GM23338 (cell line): ENCODE measurements at regions not wholly inside any gene's neighbourhood (a gene's known extent, or its start where the extent isn't known, plus 50 kb on each side); places are given as distances from the start of the nearest gene placed in this dataset.

Experiments
- ATAC-seq: fragments of 200-7000 bp; cut with Tn5 transposase; 3 replicates; pipeline ENCODE4 v1.9.1; 2020
- DNase-seq: peaks from one replicate; pipeline ENCODE4 v3.0.0-alpha.2; 2015; ENCODE audit warnings: low spot score
- H2AFZ ChIP-seq: fragments of 200-600 bp; sonication (generic); 2 replicates; pipeline ENCODE4 v1.8.0; 2016; ENCODE audit warnings: antibody characterized with exemption, mild to moderate bottlenecking, moderate library complexity
- H3F3A ChIP-seq: fragments of 200-600 bp; sonication (generic); replicated peaks from 2 replicates; pipeline ENCODE4 v1.8.0; 2017; ENCODE audit warnings: antibody characterized with exemption, mixed run types, low read depth
- H3K27ac ChIP-seq: fragments of 200-600 bp; sonication (generic); 2 replicates; pipeline ENCODE4 v1.6.1; 2016; ENCODE audit warnings: low read depth
- H3K27me3 ChIP-seq: fragments of 200-600 bp; sonication (generic); 2 replicates; pipeline ENCODE4 v1.8.0; 2016; ENCODE audit warnings: mild to moderate bottlenecking, mixed run types, moderate library complexity; ENCODE audit not compliant: insufficient read depth
- H3K36me3 ChIP-seq: fragments of 200-600 bp; sonication (generic); 2 replicates; pipeline ENCODE4 v1.8.0; 2016; ENCODE audit warnings: mild to moderate bottlenecking; ENCODE audit not compliant: insufficient read depth
- H3K4me1 ChIP-seq: fragments of 200-600 bp; sonication (generic); 2 replicates; pipeline ENCODE4 v1.8.0; 2016; ENCODE audit warnings: mild to moderate bottlenecking, moderate library complexity; ENCODE audit not compliant: insufficient read depth
- H3K4me2 ChIP-seq: fragments of 200-600 bp; sonication (generic); 2 replicates; pipeline ENCODE4 v1.7.1; 2017; ENCODE audit warnings: mixed run types
- H3K4me3 ChIP-seq: fragments of 200-600 bp; sonication (generic); 2 replicates; pipeline ENCODE4 v1.6.1; 2016; ENCODE audit warnings: mixed run types
- H3K79me2 ChIP-seq: fragments of 200-600 bp; sonication (generic); replicated peaks from 2 replicates; pipeline ENCODE4 v1.8.0; 2017; ENCODE audit warnings: mild to moderate bottlenecking; ENCODE audit not compliant: insufficient read depth
- H3K9me2 ChIP-seq: fragments of 200-600 bp; sonication (generic); 2 replicates; pipeline ENCODE4 v1.8.0; 2017; ENCODE audit not compliant: insufficient read depth
- H4K20me1 ChIP-seq: fragments of 200-600 bp; sonication (generic); replicated peaks from 2 replicates; pipeline ENCODE4 v1.8.0; 2017; ENCODE audit warnings: mild to moderate bottlenecking; ENCODE audit not compliant: insufficient read depth
- H3K27ac Mint-ChIP-seq: 2 replicates; pipeline ENCODE4 v1.8.0; 2020; ENCODE audit warnings: inconsistent platforms, mild to moderate bottlenecking, moderate library complexity, mixed read lengths
- H3K27me3 Mint-ChIP-seq: 3 replicates; pipeline ENCODE4 v1.8.0; 2022; ENCODE audit warnings: low read depth, mild to moderate bottlenecking, moderate library complexity, mixed read lengths, inconsistent platforms; ENCODE audit not compliant: insufficient read depth, poor library complexity
- H3K36me3 Mint-ChIP-seq: 3 replicates; pipeline ENCODE4 v1.8.0; 2021; ENCODE audit warnings: low read depth, mild to moderate bottlenecking, inconsistent platforms, moderate library complexity, mixed read lengths
- H3K4me1 Mint-ChIP-seq: 3 replicates; pipeline ENCODE4 v1.8.0; 2020; ENCODE audit warnings: mild to moderate bottlenecking, inconsistent platforms, mixed read lengths
- H3K4me3 Mint-ChIP-seq: 3 replicates; pipeline ENCODE4 v1.8.0; 2021; ENCODE audit warnings: moderate library complexity, mild to moderate bottlenecking, inconsistent platforms, mixed read lengths
- H3K9me3 Mint-ChIP-seq: 3 replicates; pipeline ENCODE4 v1.8.0; 2020; ENCODE audit warnings: moderate library complexity, mild to moderate bottlenecking, inconsistent platforms, mixed read lengths
- CREB1 ChIP-seq: fragments of 250-450 bp; sonication (Bioruptor Pico); IDR thresholded peaks from 2 replicates; pipeline ENCODE4 v1.5.0; 2020; ENCODE audit warnings: low read depth, mild to moderate bottlenecking, moderate library complexity
- EZH2 ChIP-seq: fragments of 200-600 bp; sonication (generic); IDR thresholded peaks from one replicate; pipeline ENCODE4 v1.8.0; 2017; ENCODE audit warnings: antibody characterized with exemption, mild to moderate bottlenecking, low read depth; ENCODE audit not compliant: unreplicated experiment
- EZH2phosphoT487 ChIP-seq: fragments of 200-600 bp; sonication (generic); IDR thresholded peaks from one replicate; pipeline ENCODE4 v1.8.1; 2018; ENCODE audit warnings: antibody characterized with exemption; ENCODE audit not compliant: unreplicated experiment
- JUNB ChIP-seq: IDR thresholded peaks from one replicate; pipeline ENCODE4 v1.6.1; 2016; ENCODE audit warnings: antibody characterized with exemption; ENCODE audit not compliant: unreplicated experiment
- NANOG ChIP-seq: IDR thresholded peaks from 2 replicates; pipeline ENCODE4 v1.6.1; 2016; ENCODE audit warnings: antibody characterized with exemption, borderline replicate concordance
- POLR2AphosphoS5 ChIP-seq: IDR thresholded peaks from 2 replicates; pipeline ENCODE4 v1.6.1; 2016; ENCODE audit warnings: antibody characterized with exemption, low read depth
- STAT1 ChIP-seq: IDR thresholded peaks from one replicate; pipeline ENCODE4 v1.6.1; 2016; ENCODE audit warnings: antibody characterized with exemption; ENCODE audit not compliant: unreplicated experiment
- ZNF114 ChIP-seq: fragments of 250-450 bp; sonication (Bioruptor Pico); IDR thresholded peaks from 2 replicates; pipeline ENCODE4 v1.5.0; 2020; ENCODE audit warnings: mild to moderate bottlenecking, moderate library complexity
- ZNF331 ChIP-seq: fragments of 250-450 bp; sonication (Bioruptor Pico); IDR thresholded peaks from 2 replicates; pipeline ENCODE4 v1.5.0; 2020; ENCODE audit warnings: low read depth, mild to moderate bottlenecking, moderate library complexity
- TF ChIP-seq, protein P1 (sequence below): fragments of 250-450 bp; sonication (Bioruptor Pico); IDR thresholded peaks from 2 replicates; pipeline ENCODE4 v1.5.0; 2020; ENCODE audit warnings: mild to moderate bottlenecking, moderate library complexity
- TF ChIP-seq, protein P2 (sequence below), 2 experiments: fragments of 200-600 bp in 1 of 2; sonication (generic) in 1 of 2; conservative IDR thresholded peaks; 2 replicates each; pipeline versions ENCODE4 v1.5.1 to v1.6.1; 2016 to 2017; ENCODE audit warnings: antibody characterized with exemption in 2 of 2, low read depth in 2 of 2, mild to moderate bottlenecking in 2 of 2, moderate library complexity in 1 of 2
- TF ChIP-seq, protein P3 (sequence below): IDR thresholded peaks from 2 replicates; pipeline ENCODE4 v1.6.1; 2016; ENCODE audit warnings: antibody characterized with exemption
- TF ChIP-seq, protein P4 (sequence below): IDR thresholded peaks from one replicate; pipeline ENCODE4 v1.6.1; 2018; ENCODE audit warnings: antibody characterized with exemption; ENCODE audit not compliant: unreplicated experiment

DNA sequence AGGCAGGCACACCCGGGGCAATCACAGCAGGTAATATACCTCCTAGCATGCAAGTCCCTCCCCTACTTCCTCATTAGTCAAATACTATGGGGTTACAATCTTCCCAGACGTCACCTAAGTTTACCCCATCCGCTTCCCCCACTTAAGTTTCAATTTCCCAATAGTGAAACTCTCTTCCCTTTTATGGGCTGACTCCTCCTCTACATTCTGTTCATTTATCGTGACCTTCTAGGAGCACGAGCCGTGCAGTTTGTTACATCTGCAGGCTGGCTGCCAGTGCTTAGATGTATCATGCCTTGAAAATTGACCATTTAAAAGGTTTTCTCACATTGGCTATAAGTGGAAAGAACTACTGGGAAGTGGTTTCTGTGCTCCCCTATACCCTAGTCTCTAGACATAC is 1357.8 kb upstream of the CRIM1 start:
- Histone ChIP-seq H3K27ac (no peak overlapping the region), H4K20me1 (no peaks in the 10 kb centered on the region), H3K9me2 (no peaks in the 10 kb centered on the region), H3K4me3 (no peak overlapping the region), H3K27me3 (no peaks in the 10 kb centered on the region), H2AFZ (no peak overlapping the region), H3K36me3 (no peaks in the 10 kb centered on the region), H3K4me2 (no peak overlapping the region), H3K79me2 (no peaks in the 10 kb centered on the region), H3K4me1 (no peaks in the 10 kb centered on the region), H3F3A (no peaks in the 10 kb centered on the region)
- DNase-seq (no peak), ATAC-seq (no peak)
- H3K4me1 Mint-ChIP-seq = no peaks in the 10 kb centered on the region
- no peaks in the 10 kb centered on the region for H3K27me3 Mint-ChIP-seq
- H3K27ac Mint-ChIP-seq = no peak overlapping the region
- no peaks in the 10 kb centered on the region for H3K9me3 Mint-ChIP-seq
- H3K36me3 Mint-ChIP-seq = no peaks in the 10 kb centered on the region
- no peak overlapping the region for H3K4me3 Mint-ChIP-seq
- TF ChIP-seq, protein P1, sequence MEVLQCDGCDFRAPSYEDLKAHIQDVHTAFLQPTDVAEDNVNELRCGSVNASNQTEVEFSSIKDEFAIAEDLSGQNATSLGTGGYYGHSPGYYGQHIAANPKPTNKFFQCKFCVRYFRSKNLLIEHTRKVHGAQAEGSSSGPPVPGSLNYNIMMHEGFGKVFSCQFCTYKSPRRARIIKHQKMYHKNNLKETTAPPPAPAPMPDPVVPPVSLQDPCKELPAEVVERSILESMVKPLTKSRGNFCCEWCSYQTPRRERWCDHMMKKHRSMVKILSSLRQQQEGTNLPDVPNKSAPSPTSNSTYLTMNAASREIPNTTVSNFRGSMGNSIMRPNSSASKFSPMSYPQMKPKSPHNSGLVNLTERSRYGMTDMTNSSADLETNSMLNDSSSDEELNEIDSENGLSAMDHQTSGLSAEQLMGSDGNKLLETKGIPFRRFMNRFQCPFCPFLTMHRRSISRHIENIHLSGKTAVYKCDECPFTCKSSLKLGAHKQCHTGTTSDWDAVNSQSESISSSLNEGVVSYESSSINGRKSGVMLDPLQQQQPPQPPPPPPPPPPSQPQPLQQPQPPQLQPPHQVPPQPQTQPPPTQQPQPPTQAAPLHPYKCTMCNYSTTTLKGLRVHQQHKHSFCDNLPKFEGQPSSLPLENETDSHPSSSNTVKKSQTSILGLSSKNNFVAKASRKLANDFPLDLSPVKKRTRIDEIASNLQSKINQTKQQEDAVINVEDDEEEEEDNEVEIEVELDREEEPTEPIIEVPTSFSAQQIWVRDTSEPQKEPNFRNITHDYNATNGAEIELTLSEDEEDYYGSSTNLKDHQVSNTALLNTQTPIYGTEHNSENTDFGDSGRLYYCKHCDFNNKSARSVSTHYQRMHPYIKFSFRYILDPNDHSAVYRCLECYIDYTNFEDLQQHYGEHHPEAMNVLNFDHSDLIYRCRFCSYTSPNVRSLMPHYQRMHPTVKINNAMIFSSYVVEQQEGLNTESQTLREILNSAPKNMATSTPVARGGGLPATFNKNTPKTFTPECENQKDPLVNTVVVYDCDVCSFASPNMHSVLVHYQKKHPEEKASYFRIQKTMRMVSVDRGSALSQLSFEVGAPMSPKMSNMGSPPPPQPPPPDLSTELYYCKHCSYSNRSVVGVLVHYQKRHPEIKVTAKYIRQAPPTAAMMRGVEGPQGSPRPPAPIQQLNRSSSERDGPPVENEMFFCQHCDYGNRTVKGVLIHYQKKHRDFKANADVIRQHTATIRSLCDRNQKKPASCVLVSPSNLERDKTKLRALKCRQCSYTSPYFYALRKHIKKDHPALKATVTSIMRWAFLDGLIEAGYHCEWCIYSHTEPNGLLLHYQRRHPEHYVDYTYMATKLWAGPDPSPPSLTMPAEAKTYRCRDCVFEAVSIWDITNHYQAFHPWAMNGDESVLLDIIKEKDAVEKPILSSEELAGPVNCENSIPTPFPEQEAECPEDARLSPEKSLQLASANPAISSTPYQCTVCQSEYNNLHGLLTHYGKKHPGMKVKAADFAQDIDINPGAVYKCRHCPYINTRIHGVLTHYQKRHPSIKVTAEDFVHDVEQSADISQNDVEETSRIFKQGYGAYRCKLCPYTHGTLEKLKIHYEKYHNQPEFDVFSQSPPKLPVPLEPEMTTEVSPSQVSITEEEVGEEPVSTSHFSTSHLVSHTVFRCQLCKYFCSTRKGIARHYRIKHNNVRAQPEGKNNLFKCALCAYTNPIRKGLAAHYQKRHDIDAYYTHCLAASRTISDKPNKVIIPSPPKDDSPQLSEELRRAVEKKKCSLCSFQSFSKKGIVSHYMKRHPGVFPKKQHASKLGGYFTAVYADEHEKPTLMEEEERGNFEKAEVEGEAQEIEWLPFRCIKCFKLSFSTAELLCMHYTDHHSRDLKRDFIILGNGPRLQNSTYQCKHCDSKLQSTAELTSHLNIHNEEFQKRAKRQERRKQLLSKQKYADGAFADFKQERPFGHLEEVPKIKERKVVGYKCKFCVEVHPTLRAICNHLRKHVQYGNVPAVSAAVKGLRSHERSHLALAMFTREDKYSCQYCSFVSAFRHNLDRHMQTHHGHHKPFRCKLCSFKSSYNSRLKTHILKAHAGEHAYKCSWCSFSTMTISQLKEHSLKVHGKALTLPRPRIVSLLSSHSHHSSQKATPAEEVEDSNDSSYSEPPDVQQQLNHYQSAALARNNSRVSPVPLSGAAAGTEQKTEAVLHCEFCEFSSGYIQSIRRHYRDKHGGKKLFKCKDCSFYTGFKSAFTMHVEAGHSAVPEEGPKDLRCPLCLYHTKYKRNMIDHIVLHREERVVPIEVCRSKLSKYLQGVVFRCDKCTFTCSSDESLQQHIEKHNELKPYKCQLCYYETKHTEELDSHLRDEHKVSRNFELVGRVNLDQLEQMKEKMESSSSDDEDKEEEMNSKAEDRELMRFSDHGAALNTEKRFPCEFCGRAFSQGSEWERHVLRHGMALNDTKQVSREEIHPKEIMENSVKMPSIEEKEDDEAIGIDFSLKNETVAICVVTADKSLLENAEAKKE = no peak
- TF ChIP-seq CREB1 (CRISPR knock-in tag) (no peak), STAT1 (no peak), POLR2AphosphoS5 (no peak), EZH2phosphoT487 (no peak), ZNF331 (CRISPR knock-in tag) (no peak), JUNB (no peak), NANOG (no peak), EZH2 (no peak), ZNF114 (CRISPR knock-in tag) (no peak)
- TF ChIP-seq, protein P2, sequence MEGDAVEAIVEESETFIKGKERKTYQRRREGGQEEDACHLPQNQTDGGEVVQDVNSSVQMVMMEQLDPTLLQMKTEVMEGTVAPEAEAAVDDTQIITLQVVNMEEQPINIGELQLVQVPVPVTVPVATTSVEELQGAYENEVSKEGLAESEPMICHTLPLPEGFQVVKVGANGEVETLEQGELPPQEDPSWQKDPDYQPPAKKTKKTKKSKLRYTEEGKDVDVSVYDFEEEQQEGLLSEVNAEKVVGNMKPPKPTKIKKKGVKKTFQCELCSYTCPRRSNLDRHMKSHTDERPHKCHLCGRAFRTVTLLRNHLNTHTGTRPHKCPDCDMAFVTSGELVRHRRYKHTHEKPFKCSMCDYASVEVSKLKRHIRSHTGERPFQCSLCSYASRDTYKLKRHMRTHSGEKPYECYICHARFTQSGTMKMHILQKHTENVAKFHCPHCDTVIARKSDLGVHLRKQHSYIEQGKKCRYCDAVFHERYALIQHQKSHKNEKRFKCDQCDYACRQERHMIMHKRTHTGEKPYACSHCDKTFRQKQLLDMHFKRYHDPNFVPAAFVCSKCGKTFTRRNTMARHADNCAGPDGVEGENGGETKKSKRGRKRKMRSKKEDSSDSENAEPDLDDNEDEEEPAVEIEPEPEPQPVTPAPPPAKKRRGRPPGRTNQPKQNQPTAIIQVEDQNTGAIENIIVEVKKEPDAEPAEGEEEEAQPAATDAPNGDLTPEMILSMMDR (conservative IDR thresholded peaks at IDR 0.05; ENCODE audit: low read depth in 2 of 2) = no peak
- TF ChIP-seq, protein P3, sequence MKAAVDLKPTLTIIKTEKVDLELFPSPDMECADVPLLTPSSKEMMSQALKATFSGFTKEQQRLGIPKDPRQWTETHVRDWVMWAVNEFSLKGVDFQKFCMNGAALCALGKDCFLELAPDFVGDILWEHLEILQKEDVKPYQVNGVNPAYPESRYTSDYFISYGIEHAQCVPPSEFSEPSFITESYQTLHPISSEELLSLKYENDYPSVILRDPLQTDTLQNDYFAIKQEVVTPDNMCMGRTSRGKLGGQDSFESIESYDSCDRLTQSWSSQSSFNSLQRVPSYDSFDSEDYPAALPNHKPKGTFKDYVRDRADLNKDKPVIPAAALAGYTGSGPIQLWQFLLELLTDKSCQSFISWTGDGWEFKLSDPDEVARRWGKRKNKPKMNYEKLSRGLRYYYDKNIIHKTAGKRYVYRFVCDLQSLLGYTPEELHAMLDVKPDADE = no peak
- TF ChIP-seq, protein P4, sequence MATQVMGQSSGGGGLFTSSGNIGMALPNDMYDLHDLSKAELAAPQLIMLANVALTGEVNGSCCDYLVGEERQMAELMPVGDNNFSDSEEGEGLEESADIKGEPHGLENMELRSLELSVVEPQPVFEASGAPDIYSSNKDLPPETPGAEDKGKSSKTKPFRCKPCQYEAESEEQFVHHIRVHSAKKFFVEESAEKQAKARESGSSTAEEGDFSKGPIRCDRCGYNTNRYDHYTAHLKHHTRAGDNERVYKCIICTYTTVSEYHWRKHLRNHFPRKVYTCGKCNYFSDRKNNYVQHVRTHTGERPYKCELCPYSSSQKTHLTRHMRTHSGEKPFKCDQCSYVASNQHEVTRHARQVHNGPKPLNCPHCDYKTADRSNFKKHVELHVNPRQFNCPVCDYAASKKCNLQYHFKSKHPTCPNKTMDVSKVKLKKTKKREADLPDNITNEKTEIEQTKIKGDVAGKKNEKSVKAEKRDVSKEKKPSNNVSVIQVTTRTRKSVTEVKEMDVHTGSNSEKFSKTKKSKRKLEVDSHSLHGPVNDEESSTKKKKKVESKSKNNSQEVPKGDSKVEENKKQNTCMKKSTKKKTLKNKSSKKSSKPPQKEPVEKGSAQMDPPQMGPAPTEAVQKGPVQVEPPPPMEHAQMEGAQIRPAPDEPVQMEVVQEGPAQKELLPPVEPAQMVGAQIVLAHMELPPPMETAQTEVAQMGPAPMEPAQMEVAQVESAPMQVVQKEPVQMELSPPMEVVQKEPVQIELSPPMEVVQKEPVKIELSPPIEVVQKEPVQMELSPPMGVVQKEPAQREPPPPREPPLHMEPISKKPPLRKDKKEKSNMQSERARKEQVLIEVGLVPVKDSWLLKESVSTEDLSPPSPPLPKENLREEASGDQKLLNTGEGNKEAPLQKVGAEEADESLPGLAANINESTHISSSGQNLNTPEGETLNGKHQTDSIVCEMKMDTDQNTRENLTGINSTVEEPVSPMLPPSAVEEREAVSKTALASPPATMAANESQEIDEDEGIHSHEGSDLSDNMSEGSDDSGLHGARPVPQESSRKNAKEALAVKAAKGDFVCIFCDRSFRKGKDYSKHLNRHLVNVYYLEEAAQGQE = no peak
